Vagina (tissue), 2 donors: ENCODE measurements at regions not wholly inside any gene's neighbourhood (a gene's known extent, or its start where the extent isn't known, plus 50 kb on each side); places are given as distances from the start of the nearest gene placed in this dataset.
A peak's percentile ranks its signal among the peaks of the same experiment; 100 is the strongest.

ENCODE experiments used
- DNase-seq, 2 donors: peaks; one replicate each; pipeline ENCODE4 v3.0.0-alpha.2; 2017; ENCODE audit errors: extremely low spot score in 2 of 2
- H3K27ac ChIP-seq: fragments of 200-600 bp; sonication (generic); one replicate; pipeline ENCODE4 v1.5.1; 2019
- H3K27me3 ChIP-seq: fragments of 200-600 bp; sonication (generic); one replicate; pipeline ENCODE4 v1.5.1; 2019
- H3K36me3 ChIP-seq, 2 donors: fragments of 200-600 bp; sonication (generic); one replicate each; pipeline ENCODE4 v1.5.1; 2017 to 2019
- H3K4me1 ChIP-seq: fragments of 200-600 bp; sonication (generic); one replicate; pipeline ENCODE4 v1.5.1; 2019
- H3K4me3 ChIP-seq, 2 donors: fragments of 200-600 bp; sonication (generic); 1 replicate in 1 of 2; 2 replicates in 1 of 2; pipeline ENCODE4 v1.5.1; 2016 to 2019
- H3K9me3 ChIP-seq: fragments of 200-600 bp; sonication (generic); one replicate; pipeline ENCODE4 v1.5.1; 2019
- CTCF ChIP-seq, 3 experiments: fragments of 450-650 bp in 2 of 3; fragments of 200-600 bp in 1 of 3; sonication (generic) in 1 of 3; IDR thresholded peaks; one replicate each; pipeline ENCODE4 v1.5.1; 2017 to 2019; ENCODE audit warnings: antibody characterized with exemption in 3 of 3, mild to moderate bottlenecking in 2 of 3, moderate library complexity in 2 of 3
- POLR2A ChIP-seq, 2 donors: fragments of 450-650 bp; IDR thresholded peaks; one replicate each; pipeline ENCODE4 v1.6.1; 2017; ENCODE audit warnings: antibody characterized with exemption in 2 of 2, mild to moderate bottlenecking in 2 of 2, moderate library complexity in 2 of 2
- POLR2AphosphoS5 ChIP-seq, 2 donors: sonication (generic); formaldehyde crosslinking; IDR thresholded peaks; one replicate each; pipeline ENCODE4 v1.9.0; 2017; ENCODE audit warnings: antibody characterized with exemption in 2 of 2, mild to moderate bottlenecking in 2 of 2, low read depth in 1 of 2; ENCODE audit not compliant: insufficient read depth in 1 of 2
- intact Hi-C: fragments of 100-400 bp; cut with DNase I; formaldehyde crosslinking; loops from one replicate; pipeline ENCODE4 v1.15.1; 2023

GRCh38 chr2:10501451-10501961 is 53.4 kb upstream of the ODC1 start:
- Histone ChIP-seq H3K27ac (no peak overlapping the region), H3K4me1 (peaks cover 7% of the 10 kb centered on the region), H3K27me3 (no peaks in the 10 kb centered on the region), H3K9me3 (no peaks in the 10 kb centered on the region), H3K36me3 (no peaks in the 10 kb centered on the region), H3K4me3 (no peak overlapping the region)
- intact Hi-C loops = no loop called here
- TF ChIP-seq POLR2A (IDR thresholded peaks at IDR 0.05) = no peak
- TF ChIP-seq POLR2AphosphoS5 (IDR thresholded peaks at IDR 0.05; ENCODE audit: insufficient read depth in 1 of 2, low read depth in 1 of 2) = no peak
- TF ChIP-seq CTCF (IDR thresholded peaks at IDR 0.05) = no peak
- DNase-seq = peak; percentile 62 to 91

- peak; percentile 70 to 84 for DNase-seq
- H3K9me3 ChIP-seq = no peaks in the 10 kb centered on the region
- intact Hi-C loops = no loop called here
Observed at GRCh38 chr2:10500601-10501361, 52.7 kb upstream of the ODC1 start.

GRCh38 chr2:10499911-10500521 is 51.9 kb upstream of the ODC1 start:
- H3K27ac ChIP-seq = no peak overlapping the region
- no peaks in the 10 kb centered on the region for H3K9me3 ChIP-seq
- no peaks in the 10 kb centered on the region for H3K36me3 ChIP-seq
- TF ChIP-seq CTCF (IDR thresholded peaks at IDR 0.05) (no peak), POLR2AphosphoS5 (IDR thresholded peaks at IDR 0.05; ENCODE audit: insufficient read depth in 1 of 2, low read depth in 1 of 2) (no peak), POLR2A (IDR thresholded peaks at IDR 0.05) (no peak)
- H3K4me1 ChIP-seq = peaks cover 7% of the 10 kb centered on the region
- no peaks in the 10 kb centered on the region for H3K27me3 ChIP-seq
- intact Hi-C loops = no loop called here
- H3K4me3 ChIP-seq = no peak overlapping the region
- peak; percentile 81 to 92 for DNase-seq

More at GRCh38 chr2:10500601-10501361, 52.7 kb upstream of the ODC1 start:
- TF ChIP-seq CTCF (IDR thresholded peaks at IDR 0.05) = no peak
- no peak for TF ChIP-seq POLR2AphosphoS5 (IDR thresholded peaks at IDR 0.05; ENCODE audit: insufficient read depth in 1 of 2, low read depth in 1 of 2)
- TF ChIP-seq POLR2A (IDR thresholded peaks at IDR 0.05) = no peak
- Histone ChIP-seq H3K27me3 (no peaks in the 10 kb centered on the region), H3K36me3 (no peaks in the 10 kb centered on the region), H3K27ac (no peak overlapping the region), H3K4me3 (no peak overlapping the region), H3K4me1 (peaks cover 7% of the 10 kb centered on the region)

GRCh38 chr2:10499275-10499907 is 51.3 kb upstream of the ODC1 start:
- Histone ChIP-seq H3K4me3 (no peak overlapping the region), H3K27me3 (no peaks in the 10 kb centered on the region), H3K27ac (no peak overlapping the region), H3K9me3 (no peaks in the 10 kb centered on the region), H3K4me1 (peaks cover 10% of the 10 kb centered on the region), H3K36me3 (no peaks in the 10 kb centered on the region)
- TF ChIP-seq CTCF (IDR thresholded peaks at IDR 0.05) = no peak
- no peak for TF ChIP-seq POLR2AphosphoS5 (IDR thresholded peaks at IDR 0.05; ENCODE audit: insufficient read depth in 1 of 2, low read depth in 1 of 2)
- TF ChIP-seq POLR2A (IDR thresholded peaks at IDR 0.05) = no peak
- intact Hi-C loops = no loop called here
- DNase-seq = peak; percentile 67
